Tibial nerve (tissue), 4 donors: ENCODE measurements at regions not wholly inside any gene's neighbourhood (a gene's known extent, or its start where the extent isn't known, plus 50 kb on each side); places are given as distances from the start of the nearest gene placed in this dataset.
A peak's percentile ranks its signal among the peaks of the same experiment; 100 is the strongest.

Source experiments
- DNase-seq, 2 donors: peaks; one replicate each; pipeline ENCODE4 v3.0.0-alpha.2; 2019; ENCODE audit warnings: low spot score in 2 of 2
- H3K27ac ChIP-seq, 4 donors: fragments of 200-600 bp; sonication (generic) in 3 of 4; one replicate each; pipeline ENCODE4 v1.5.1; 2017 to 2019; ENCODE audit warnings: mild to moderate bottlenecking in 1 of 4
- H3K27me3 ChIP-seq, 2 donors: fragments of 200-600 bp; sonication (generic) in 1 of 2; one replicate each; pipeline versions ENCODE4 v1.5.1 to v1.6.0; 2017 to 2019
- H3K36me3 ChIP-seq, 3 donors: fragments of 200-600 bp; sonication (generic); one replicate each; pipeline ENCODE4 v1.5.1; 2018 to 2019
- H3K4me1 ChIP-seq, 4 donors: fragments of 200-600 bp; sonication (generic) in 3 of 4; one replicate each; pipeline ENCODE4 v1.5.1; 2017 to 2019
- H3K4me3 ChIP-seq, 4 donors: fragments of 200-600 bp; sonication (generic) in 3 of 4; one replicate each; pipeline ENCODE4 v1.5.1; 2017 to 2019; ENCODE audit warnings: mild to moderate bottlenecking in 1 of 4, moderate library complexity in 1 of 4
- H3K9me3 ChIP-seq, 4 donors: fragments of 200-600 bp; sonication (generic) in 3 of 4; one replicate each; pipeline ENCODE4 v1.5.1; 2017 to 2019
- EP300 ChIP-seq, 2 donors: sonication (generic); formaldehyde crosslinking; IDR thresholded peaks; one replicate each; pipeline ENCODE4 v1.6.1; 2017; ENCODE audit warnings: antibody characterized with exemption in 2 of 2, mild to moderate bottlenecking in 1 of 2
- POLR2A ChIP-seq, 2 donors: fragments of 450-650 bp; IDR thresholded peaks; one replicate each; pipeline ENCODE4 v1.6.1; 2017; ENCODE audit warnings: antibody characterized with exemption in 2 of 2, mild to moderate bottlenecking in 2 of 2, moderate library complexity in 2 of 2
- WGBS, 2 donors: methylation state at CpG; one replicate each; pipeline ENCODE4 v1.1.5; 2018; 5-methylcytosine and 5-hydroxymethylcytosine counted together
- TF ChIP-seq, protein P1 (sequence below), 5 experiments: fragments of 200-600 bp in 3 of 5; fragments of 450-650 bp in 2 of 5; sonication (generic) in 3 of 5; IDR thresholded peaks; one replicate each; pipeline ENCODE4 v1.5.1; 2016 to 2019; ENCODE audit warnings: antibody characterized with exemption in 5 of 5, mild to moderate bottlenecking in 3 of 5, moderate library complexity in 2 of 5

DNA sequence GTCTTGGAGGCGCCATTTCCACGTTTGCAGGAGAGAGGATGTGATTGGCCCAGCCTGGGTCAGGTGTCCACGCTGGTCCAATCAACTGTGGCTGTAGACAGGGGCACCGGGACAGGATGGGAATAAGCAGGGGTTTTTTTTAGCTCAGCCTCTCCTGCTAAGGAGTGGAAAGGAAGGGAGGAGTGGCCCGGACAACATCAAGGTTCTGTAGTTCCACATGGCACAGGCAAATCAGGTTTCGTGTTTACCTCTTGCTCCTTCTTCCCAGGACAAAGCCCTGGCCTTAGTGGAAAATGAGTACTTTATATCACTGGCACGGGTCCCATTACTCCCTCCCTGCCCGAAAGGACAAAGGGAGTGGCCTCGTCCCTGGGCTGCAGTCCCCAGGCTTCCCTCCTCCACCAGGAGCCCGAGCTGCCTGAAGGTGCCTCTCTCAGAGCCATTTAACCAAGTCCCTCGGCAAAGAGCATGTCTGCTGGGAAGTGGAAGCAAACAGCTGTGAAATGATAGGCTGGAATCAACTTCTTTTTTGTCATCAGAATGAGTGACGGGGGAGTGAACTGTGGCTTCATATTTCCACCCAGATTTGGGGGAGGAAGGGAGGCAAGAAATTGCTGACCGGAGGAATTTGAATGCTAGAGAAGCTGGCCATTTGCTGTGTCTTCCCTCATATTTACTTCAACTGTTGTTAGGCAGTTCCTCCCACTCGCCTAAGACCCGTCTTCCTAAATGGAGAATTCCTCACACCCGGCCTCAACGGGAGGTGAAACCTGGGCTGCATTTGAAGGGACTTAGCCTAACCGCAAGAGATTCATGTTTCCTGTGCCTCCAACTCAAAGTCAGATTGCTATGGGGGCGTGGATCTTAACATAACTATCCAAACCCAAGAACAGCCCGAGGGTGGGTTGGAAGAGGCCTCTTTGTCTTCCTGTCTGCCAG lies 84.9 kb upstream of the SLC44A3 start:
- H3K9me3 ChIP-seq, result no peaks in the 10 kb centered on the region
- no peaks in the 10 kb centered on the region for H3K27me3 ChIP-seq
- TF ChIP-seq POLR2A (IDR thresholded peaks at IDR 0.05) (no peak), EP300 (IDR thresholded peaks at IDR 0.05) (no peak)
- TF ChIP-seq, protein P1, sequence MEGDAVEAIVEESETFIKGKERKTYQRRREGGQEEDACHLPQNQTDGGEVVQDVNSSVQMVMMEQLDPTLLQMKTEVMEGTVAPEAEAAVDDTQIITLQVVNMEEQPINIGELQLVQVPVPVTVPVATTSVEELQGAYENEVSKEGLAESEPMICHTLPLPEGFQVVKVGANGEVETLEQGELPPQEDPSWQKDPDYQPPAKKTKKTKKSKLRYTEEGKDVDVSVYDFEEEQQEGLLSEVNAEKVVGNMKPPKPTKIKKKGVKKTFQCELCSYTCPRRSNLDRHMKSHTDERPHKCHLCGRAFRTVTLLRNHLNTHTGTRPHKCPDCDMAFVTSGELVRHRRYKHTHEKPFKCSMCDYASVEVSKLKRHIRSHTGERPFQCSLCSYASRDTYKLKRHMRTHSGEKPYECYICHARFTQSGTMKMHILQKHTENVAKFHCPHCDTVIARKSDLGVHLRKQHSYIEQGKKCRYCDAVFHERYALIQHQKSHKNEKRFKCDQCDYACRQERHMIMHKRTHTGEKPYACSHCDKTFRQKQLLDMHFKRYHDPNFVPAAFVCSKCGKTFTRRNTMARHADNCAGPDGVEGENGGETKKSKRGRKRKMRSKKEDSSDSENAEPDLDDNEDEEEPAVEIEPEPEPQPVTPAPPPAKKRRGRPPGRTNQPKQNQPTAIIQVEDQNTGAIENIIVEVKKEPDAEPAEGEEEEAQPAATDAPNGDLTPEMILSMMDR (IDR thresholded peaks at IDR 0.05), result no peak
- DNase-seq, result no peak
- H3K36me3 ChIP-seq, result no peaks in the 10 kb centered on the region
- H3K4me3 ChIP-seq, result no peak overlapping the region
- peaks cover 0 to 35% (median 4%) of the 10 kb centered on the region in 4 donors for H3K4me1 ChIP-seq
- 45 to 47% methylated on average over 20 of the region's 20 CpGs for WGBS, 2 donors
- H3K27ac ChIP-seq, result peak overlapping the region in 3 of 4 donors; percentile 36 to 68 (median 52)

DNA sequence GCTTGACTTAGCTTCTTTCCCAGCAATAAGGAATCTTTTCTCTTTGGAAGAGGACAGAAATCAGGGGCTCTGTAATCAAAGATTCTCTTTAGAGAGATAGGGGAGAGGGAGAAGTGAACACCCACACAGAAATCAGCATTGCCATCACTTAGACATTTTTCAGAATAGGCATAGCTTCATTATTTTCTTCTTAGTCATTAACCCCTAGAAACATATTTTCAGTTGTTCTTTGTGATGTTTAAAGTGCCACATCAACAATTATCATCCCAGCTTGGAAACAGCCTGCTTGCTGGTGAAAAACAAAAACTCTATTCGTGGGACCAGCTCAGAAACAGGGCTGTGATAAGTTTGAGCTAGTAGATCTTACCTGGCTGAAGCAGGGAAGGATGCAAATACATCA lies 88.3 kb upstream of the SLC44A3 start:
- Histone ChIP-seq H3K27ac (no peak overlapping the region), H3K4me3 (no peak overlapping the region), H3K4me1 (peaks cover 0 to 35% (median 4%) of the 10 kb centered on the region in 4 donors), H3K9me3 (no peaks in the 10 kb centered on the region), H3K27me3 (no peaks in the 10 kb centered on the region), H3K36me3 (no peaks in the 10 kb centered on the region)
- WGBS, 2 donors, result 53 to 66% methylated on average over 1 of the region's 1 CpG
- no peak for DNase-seq
- no peak for TF ChIP-seq EP300 (IDR thresholded peaks at IDR 0.05)
- TF ChIP-seq POLR2A (IDR thresholded peaks at IDR 0.05), result no peak
- TF ChIP-seq, protein P1 (IDR thresholded peaks at IDR 0.05), result no peak

DNA sequence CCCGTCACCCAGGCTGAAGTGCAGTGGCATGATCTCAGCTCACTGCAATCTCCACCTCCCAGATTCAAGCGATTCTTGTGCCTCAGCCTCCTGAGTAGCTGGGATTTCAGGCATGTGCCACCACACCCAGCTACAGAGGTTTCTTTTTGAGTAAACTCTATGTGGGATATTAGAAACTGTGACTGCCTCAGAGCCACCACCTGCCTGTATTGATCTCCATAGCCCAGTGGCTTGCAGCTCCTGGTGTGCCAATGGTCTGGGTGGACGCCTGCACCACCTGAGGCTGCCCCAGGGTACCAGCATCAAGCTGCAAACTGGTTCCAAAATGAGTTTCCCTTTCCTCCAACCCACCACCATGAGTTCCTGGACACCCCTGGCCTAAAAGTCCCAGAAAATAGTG lies 89.7 kb upstream of the SLC44A3 start:
- Histone ChIP-seq H3K27me3 (no peaks in the 10 kb centered on the region), H3K27ac (no peak overlapping the region), H3K36me3 (no peaks in the 10 kb centered on the region), H3K4me1 (peaks cover 0 to 27% (median 2%) of the 10 kb centered on the region in 4 donors), H3K4me3 (no peak overlapping the region), H3K9me3 (no peaks in the 10 kb centered on the region)
- TF ChIP-seq POLR2A (IDR thresholded peaks at IDR 0.05) (no peak), EP300 (IDR thresholded peaks at IDR 0.05) (no peak)
- TF ChIP-seq, protein P1 (IDR thresholded peaks at IDR 0.05), result no peak
- no peak for DNase-seq
- WGBS, 2 donors, result 89 to 93% methylated on average over 2 to 3 of the region's 3 CpGs

DNA sequence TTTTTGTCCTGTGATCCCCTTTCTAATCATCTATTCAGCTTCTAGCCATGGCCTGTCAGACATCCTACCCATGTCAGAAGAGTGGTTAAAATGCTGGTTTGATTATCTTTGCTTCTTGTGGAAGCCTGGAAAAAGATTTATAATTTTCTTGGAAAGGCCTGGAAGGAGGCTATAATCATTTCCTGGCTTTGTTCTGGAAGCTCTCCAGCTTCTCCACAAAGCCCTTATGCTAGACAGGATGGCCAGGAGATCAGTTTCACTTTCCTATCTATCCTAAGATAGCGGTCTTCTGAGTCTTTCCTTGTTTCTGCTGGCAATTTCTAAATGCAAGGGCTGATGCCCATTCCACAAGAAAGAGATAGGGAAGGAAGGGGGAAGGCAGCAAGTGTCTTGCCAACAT lies 90.9 kb upstream of the SLC44A3 start:
- H3K9me3 ChIP-seq, result no peaks in the 10 kb centered on the region
- H3K36me3 ChIP-seq, result no peaks in the 10 kb centered on the region
- peak overlapping the region in 2 of 4 donors; percentile 54 to 55 for H3K27ac ChIP-seq
- peaks cover 0 to 19% (median 0%) of the 10 kb centered on the region in 4 donors for H3K4me1 ChIP-seq
- peak in 1 of 2 donors; percentile 10 for TF ChIP-seq EP300 (IDR thresholded peaks at IDR 0.05)
- TF ChIP-seq, protein P1 (IDR thresholded peaks at IDR 0.05), result no peak
- DNase-seq, result no peak
- 33 to 51% methylated on average over 1 of the region's 1 CpG for WGBS, 2 donors
- H3K27me3 ChIP-seq, result no peaks in the 10 kb centered on the region
- H3K4me3 ChIP-seq, result no peak overlapping the region
